ENCODE measurements at regions not wholly inside any gene's neighbourhood (a gene's known extent, or its start where the extent isn't known, plus 50 kb on each side); places are given as distances from the start of the nearest gene placed in this dataset.

DNA sequence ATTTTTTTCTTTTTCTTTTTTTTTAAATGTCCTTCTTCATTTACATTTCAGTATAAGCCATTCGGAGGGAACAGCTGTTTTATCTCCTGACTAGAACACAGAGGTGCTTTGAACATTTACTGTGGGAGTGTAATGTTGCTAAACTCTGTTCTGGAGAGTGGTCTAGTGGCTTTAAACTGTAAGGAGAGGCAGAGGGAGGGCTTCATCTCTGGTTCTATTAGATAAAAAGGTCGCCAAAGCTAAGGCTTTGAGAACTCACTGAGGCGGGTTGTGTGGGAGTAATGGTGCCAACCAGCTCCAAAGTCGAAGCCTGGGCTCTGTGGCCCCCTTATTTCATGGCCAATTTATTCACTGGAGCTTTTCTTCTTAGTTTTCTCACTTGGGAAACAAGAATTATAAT, 133.2 kb downstream of the ANXA2 start:
- Histone ChIP-seq H3K27me3 (ENCODE audit: insufficient read depth, low read length, poor library complexity, severe bottlenecking) (peaks cover 8% of the 10 kb centered on the region), H3K79me2 (ENCODE audit: insufficient read depth, low read length) (no peaks in the 10 kb centered on the region), H3K9me2 (replicated peaks; ENCODE audit: low read depth, low read length) (no peaks in the 10 kb centered on the region), H3K4me3 (ENCODE audit: low read length, poor library complexity, severe bottlenecking) (no peak overlapping the region), H3K4me2 (ENCODE audit: low read depth, low read length, poor library complexity, severe bottlenecking) (no peak overlapping the region), H3K9me3 (ENCODE audit: insufficient read depth, low read depth, low read length) (no peaks in the 10 kb centered on the region), H3K36me3 (ENCODE audit: insufficient read depth, low read length) (no peaks in the 10 kb centered on the region), H3K9ac (ENCODE audit: low read depth, low read length, poor library complexity, severe bottlenecking) (no peak overlapping the region), H2AFZ (ENCODE audit: low read length) (no peak overlapping the region; the same call in 1 of the 2 replicates), H4K20me1 (ENCODE audit: insufficient read depth, low read length, poor library complexity, severe bottlenecking) (no peaks in the 10 kb centered on the region), H3K4me1 (ENCODE audit: insufficient read depth, low read length, poor library complexity, severe bottlenecking) (no peaks in the 10 kb centered on the region), H3F3A (ENCODE audit: low read depth) (no peaks in the 10 kb centered on the region)
- TF ChIP-seq EZH2phosphoT487 (IDR thresholded peaks at IDR 0.05; ENCODE audit: borderline replicate concordance): no peak
- TF ChIP-seq, protein P1, sequence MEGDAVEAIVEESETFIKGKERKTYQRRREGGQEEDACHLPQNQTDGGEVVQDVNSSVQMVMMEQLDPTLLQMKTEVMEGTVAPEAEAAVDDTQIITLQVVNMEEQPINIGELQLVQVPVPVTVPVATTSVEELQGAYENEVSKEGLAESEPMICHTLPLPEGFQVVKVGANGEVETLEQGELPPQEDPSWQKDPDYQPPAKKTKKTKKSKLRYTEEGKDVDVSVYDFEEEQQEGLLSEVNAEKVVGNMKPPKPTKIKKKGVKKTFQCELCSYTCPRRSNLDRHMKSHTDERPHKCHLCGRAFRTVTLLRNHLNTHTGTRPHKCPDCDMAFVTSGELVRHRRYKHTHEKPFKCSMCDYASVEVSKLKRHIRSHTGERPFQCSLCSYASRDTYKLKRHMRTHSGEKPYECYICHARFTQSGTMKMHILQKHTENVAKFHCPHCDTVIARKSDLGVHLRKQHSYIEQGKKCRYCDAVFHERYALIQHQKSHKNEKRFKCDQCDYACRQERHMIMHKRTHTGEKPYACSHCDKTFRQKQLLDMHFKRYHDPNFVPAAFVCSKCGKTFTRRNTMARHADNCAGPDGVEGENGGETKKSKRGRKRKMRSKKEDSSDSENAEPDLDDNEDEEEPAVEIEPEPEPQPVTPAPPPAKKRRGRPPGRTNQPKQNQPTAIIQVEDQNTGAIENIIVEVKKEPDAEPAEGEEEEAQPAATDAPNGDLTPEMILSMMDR (conservative IDR thresholded peaks at IDR 0.05; ENCODE audit: low read length): no peak

DNA sequence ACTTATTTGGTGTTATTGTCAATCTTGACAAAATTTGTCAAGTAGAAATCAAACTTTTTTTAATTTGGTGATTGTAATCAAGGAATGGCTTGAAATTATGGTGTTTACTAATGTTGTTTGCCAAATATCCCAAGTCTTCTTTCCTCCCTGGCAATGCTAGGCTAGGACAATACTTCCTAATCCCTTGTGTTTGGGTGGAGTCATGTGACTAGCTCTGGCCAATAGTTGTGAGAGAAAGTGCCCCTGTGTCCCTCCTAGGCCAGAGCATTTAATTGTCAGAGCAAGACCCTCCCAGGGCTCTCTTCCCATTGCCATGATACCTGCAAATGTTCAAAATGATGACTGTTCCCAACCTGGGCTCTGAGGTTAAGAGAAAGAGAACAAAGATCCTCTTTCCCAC, 132.7 kb downstream of the ANXA2 start:
- no peaks in the 10 kb centered on the region for H4K20me1 ChIP-seq (ENCODE audit: insufficient read depth, low read length, poor library complexity, severe bottlenecking)
- H3K9me2 ChIP-seq (replicated peaks; ENCODE audit: low read depth, low read length): no peaks in the 10 kb centered on the region
- no peaks in the 10 kb centered on the region for H3K4me1 ChIP-seq (ENCODE audit: insufficient read depth, low read length, poor library complexity, severe bottlenecking)
- peaks cover 8% of the 10 kb centered on the region for H3K27me3 ChIP-seq (ENCODE audit: insufficient read depth, low read length, poor library complexity, severe bottlenecking)
- H3K9me3 ChIP-seq (ENCODE audit: insufficient read depth, low read depth, low read length): no peaks in the 10 kb centered on the region
- H3K9ac ChIP-seq (ENCODE audit: low read depth, low read length, poor library complexity, severe bottlenecking): no peak overlapping the region
- no peaks in the 10 kb centered on the region for H3K36me3 ChIP-seq (ENCODE audit: insufficient read depth, low read length)
- no peaks in the 10 kb centered on the region for H3F3A ChIP-seq (ENCODE audit: low read depth)
- no peaks in the 10 kb centered on the region for H3K79me2 ChIP-seq (ENCODE audit: insufficient read depth, low read length)
- H2AFZ ChIP-seq (ENCODE audit: low read length): no peak overlapping the region
- no peak overlapping the region for H3K4me3 ChIP-seq (ENCODE audit: low read length, poor library complexity, severe bottlenecking)
- no peak for TF ChIP-seq EZH2phosphoT487 (IDR thresholded peaks at IDR 0.05; ENCODE audit: borderline replicate concordance)
- TF ChIP-seq, protein P1 (conservative IDR thresholded peaks at IDR 0.05; ENCODE audit: low read length): no peak
- H3K4me2 ChIP-seq (ENCODE audit: low read depth, low read length, poor library complexity, severe bottlenecking): no peak overlapping the region

DNA sequence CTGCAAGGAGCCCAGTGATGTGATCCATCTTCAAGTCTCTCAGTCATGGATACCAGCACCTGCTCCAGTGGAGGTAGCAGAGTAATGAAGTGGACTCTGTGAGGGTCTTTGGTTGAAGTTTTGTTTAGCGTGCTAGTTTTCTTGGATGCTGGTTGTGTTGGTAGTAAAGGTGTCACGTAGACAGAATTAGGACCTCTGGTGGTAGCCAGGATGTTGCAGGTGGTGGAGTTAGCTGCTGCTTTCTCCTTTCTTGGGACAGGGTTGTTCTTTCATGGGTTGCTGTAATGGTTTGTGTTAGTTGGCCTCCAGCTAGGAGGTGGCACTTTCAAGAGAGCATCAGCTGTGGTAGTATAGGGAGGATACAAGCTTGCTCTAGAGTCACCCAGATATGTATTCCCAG, 125.2 kb downstream of the ANXA2 start:
- H4K20me1 ChIP-seq (ENCODE audit: insufficient read depth, low read length, poor library complexity, severe bottlenecking): no peaks in the 10 kb centered on the region
- TF ChIP-seq EZH2phosphoT487 (IDR thresholded peaks at IDR 0.05; ENCODE audit: borderline replicate concordance): no peak
- TF ChIP-seq, protein P1 (conservative IDR thresholded peaks at IDR 0.05; ENCODE audit: low read length): peak; percentile 48

More for the DNA sequence above, 125.2 kb downstream of the ANXA2 start:
- H2AFZ ChIP-seq (ENCODE audit: low read length): no peak overlapping the region
- H3K9me3 ChIP-seq (ENCODE audit: insufficient read depth, low read depth, low read length): peaks cover 6% of the 10 kb centered on the region; the same call in 1 of the 2 replicates
- no peak overlapping the region for H3K4me3 ChIP-seq (ENCODE audit: low read length, poor library complexity, severe bottlenecking)
- peaks cover 4% of the 10 kb centered on the region for H3K27me3 ChIP-seq (ENCODE audit: insufficient read depth, low read length, poor library complexity, severe bottlenecking)
- no peaks in the 10 kb centered on the region for H3F3A ChIP-seq (ENCODE audit: low read depth)
- no peak overlapping the region for H3K4me2 ChIP-seq (ENCODE audit: low read depth, low read length, poor library complexity, severe bottlenecking)
- H3K36me3 ChIP-seq (ENCODE audit: insufficient read depth, low read length): no peaks in the 10 kb centered on the region
- no peaks in the 10 kb centered on the region for H3K9me2 ChIP-seq (replicated peaks; ENCODE audit: low read depth, low read length)
- no peaks in the 10 kb centered on the region for H3K4me1 ChIP-seq (ENCODE audit: insufficient read depth, low read length, poor library complexity, severe bottlenecking)
- no peak overlapping the region for H3K9ac ChIP-seq (ENCODE audit: low read depth, low read length, poor library complexity, severe bottlenecking)
- no peaks in the 10 kb centered on the region for H3K79me2 ChIP-seq (ENCODE audit: insufficient read depth, low read length)

Measured in Loucy (cell line).